ENCODE measurements at regions not wholly inside any gene's neighbourhood (a gene's known extent, or its start where the extent isn't known, plus 50 kb on each side); places are given as distances from the start of the nearest gene placed in this dataset.
"Not testable (repeated sequence)": the region's sequence is repeated elsewhere in the genome, so short reads cannot be mapped to it uniquely, and the experiment has no call there.

- TF ChIP-seq, protein P1, sequence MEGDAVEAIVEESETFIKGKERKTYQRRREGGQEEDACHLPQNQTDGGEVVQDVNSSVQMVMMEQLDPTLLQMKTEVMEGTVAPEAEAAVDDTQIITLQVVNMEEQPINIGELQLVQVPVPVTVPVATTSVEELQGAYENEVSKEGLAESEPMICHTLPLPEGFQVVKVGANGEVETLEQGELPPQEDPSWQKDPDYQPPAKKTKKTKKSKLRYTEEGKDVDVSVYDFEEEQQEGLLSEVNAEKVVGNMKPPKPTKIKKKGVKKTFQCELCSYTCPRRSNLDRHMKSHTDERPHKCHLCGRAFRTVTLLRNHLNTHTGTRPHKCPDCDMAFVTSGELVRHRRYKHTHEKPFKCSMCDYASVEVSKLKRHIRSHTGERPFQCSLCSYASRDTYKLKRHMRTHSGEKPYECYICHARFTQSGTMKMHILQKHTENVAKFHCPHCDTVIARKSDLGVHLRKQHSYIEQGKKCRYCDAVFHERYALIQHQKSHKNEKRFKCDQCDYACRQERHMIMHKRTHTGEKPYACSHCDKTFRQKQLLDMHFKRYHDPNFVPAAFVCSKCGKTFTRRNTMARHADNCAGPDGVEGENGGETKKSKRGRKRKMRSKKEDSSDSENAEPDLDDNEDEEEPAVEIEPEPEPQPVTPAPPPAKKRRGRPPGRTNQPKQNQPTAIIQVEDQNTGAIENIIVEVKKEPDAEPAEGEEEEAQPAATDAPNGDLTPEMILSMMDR (IDR thresholded peaks at IDR 0.05; ENCODE audit: borderline replicate concordance, insufficient read depth, low read depth, low read length), result no peak
- H3K4me3 ChIP-seq (ENCODE audit: low read depth, low read length), result no peak overlapping the region
Observed at GRCh38 chr7:66517212-66517909, 111.3 kb upstream of the KCTD7 start.

DNA sequence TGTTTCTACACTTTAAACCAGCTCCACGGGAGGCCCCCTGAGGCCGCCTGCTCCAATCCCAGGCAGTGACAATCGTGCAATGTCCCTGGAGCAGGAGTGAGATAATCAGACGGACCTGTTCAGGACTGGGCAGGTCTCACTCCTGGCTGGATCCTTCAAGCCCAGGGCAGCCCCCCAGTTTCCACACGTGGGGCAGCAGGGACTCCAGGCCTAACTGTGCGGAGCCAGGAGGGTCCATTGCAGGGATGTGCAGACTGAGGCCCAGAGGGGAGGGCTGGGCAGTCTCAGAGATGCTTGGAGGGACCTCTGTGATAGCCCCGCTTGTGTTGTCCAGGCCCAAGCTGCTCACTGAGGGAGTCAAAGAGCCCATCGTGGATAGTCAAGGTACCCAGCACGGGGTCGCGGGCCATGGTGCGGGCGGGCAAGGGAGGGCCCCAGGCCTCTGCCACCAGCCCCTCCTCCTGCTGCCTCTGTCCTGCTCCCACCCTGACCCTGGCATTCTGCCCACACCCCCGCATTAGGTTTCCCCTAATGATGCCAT, 110.5 kb upstream of the KCTD7 start:
- TF ChIP-seq, protein P1 (IDR thresholded peaks at IDR 0.05; ENCODE audit: borderline replicate concordance, insufficient read depth, low read depth, low read length), result no peak

DNA sequence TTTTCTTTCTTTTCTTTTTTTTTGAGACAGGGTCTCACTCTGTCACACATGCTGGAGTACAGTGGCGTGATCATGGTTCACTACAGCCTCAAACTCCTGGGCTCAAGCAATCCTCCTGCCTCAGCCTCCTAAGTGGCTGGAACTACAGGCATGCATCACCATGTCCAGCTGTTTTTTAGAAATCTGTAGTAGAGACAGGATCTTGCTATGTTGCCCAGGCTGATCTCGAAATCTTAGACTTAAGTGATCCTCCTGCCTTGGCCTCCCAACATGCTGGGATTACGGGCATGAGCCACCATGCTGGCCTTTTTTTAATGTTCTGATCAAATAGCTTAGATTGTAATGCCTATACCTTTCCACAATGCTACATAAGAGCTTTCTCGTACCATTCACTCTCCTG, 107.0 kb upstream of the KCTD7 start:
- H3K4me3 ChIP-seq (ENCODE audit: low read depth, low read length), result no peak overlapping the region
- TF ChIP-seq, protein P1 (IDR thresholded peaks at IDR 0.05; ENCODE audit: borderline replicate concordance, insufficient read depth, low read depth, low read length), result no peak

More for the DNA sequence above, 110.5 kb upstream of the KCTD7 start:
- H3K4me3 ChIP-seq (ENCODE audit: low read depth, low read length), result no peak overlapping the region

- TF ChIP-seq, protein P1 (IDR thresholded peaks at IDR 0.05; ENCODE audit: borderline replicate concordance, insufficient read depth, low read depth, low read length), result peak; percentile 52
- H3K4me3 ChIP-seq (ENCODE audit: low read depth, low read length), result no peak overlapping the region
Observed at GRCh38 chr7:66522518-66522917, 106.2 kb upstream of the KCTD7 start.

- no peak overlapping the region for H3K4me3 ChIP-seq (ENCODE audit: low read depth, low read length)
- TF ChIP-seq, protein P1 (IDR thresholded peaks at IDR 0.05; ENCODE audit: borderline replicate concordance, insufficient read depth, low read depth, low read length), result no peak
Observed at GRCh38 chr7:66523409-66523808, 105.3 kb upstream of the KCTD7 start.

GRCh38 chr7:66524738-66525137, 103.9 kb upstream of the KCTD7 start:
- TF ChIP-seq, protein P1 (IDR thresholded peaks at IDR 0.05; ENCODE audit: borderline replicate concordance, insufficient read depth, low read depth, low read length), result no peak
- H3K4me3 ChIP-seq (ENCODE audit: low read depth, low read length), result no peak overlapping the region

- not testable (repeated sequence) for H3K4me3 ChIP-seq (ENCODE audit: low read depth, low read length)
Observed at GRCh38 chr7:66526782-66527181, 101.9 kb upstream of the KCTD7 start.

All from GM12875 (cell line).